NCI-H82 treated with DMSO at 0.1 percent for 48 hours (cell line): ENCODE measurements at regions not wholly inside any gene's neighbourhood (a gene's known extent, or its start where the extent isn't known, plus 50 kb on each side); places are given as distances from the start of the nearest gene placed in this dataset.

Experiments
- DNase-seq: peaks from one replicate; lab custom pipeline; 2025; ENCODE audit not compliant: unreplicated experiment; lab: John Stamatoyannopoulos, UW

DNA sequence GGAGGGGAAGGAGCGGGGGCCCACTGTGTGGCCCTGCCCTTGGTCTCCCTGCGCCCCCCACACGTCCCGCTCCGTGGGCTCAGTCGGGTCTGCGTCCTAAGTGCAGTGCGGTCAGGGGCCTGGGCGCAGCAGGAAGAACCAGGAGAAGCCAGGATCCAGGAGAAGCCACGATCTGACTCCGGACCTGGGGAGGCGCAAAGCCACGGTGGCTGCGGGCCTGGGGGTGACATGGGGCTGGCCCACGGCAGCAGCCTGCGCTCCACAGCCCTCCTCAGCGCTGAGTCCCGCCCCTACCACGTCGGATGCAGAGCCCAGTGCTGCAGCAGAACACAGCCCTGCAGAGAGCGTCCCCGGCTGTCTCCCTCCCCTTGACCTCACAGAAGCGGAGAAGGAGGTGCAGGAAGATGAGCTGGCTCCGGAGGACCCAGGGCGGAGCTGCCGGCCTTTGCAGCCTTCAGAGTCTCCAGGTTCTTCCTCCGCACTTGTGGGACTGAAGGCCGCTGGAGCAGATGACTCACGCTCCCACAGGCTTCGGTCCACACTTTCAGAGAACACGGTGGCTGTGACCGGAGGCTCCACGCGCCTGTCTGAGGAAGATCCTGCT is 589.2 kb upstream of the SALL3 start:
- no peak for DNase-seq

DNA sequence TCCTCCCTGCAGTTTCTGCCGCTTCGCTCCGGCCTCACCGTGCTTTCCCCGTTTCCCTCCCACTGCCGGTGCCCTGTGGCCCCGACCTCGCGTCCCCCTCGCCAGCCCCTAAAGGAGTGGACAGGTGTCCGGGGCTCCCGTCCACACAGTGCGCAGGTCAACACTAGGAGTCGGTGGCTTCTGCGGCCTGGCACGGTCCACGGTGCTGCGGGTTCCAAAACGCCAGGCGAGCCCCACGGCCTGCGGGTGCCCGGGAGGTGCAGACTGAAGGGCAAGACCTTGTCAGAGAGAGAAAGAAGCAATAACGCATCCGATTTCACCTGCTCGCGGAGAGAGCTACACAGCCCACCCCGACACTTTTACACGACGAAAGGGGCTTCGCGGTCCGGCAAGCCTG is 588.7 kb upstream of the SALL3 start:
- DNase-seq: no peak

DNA sequence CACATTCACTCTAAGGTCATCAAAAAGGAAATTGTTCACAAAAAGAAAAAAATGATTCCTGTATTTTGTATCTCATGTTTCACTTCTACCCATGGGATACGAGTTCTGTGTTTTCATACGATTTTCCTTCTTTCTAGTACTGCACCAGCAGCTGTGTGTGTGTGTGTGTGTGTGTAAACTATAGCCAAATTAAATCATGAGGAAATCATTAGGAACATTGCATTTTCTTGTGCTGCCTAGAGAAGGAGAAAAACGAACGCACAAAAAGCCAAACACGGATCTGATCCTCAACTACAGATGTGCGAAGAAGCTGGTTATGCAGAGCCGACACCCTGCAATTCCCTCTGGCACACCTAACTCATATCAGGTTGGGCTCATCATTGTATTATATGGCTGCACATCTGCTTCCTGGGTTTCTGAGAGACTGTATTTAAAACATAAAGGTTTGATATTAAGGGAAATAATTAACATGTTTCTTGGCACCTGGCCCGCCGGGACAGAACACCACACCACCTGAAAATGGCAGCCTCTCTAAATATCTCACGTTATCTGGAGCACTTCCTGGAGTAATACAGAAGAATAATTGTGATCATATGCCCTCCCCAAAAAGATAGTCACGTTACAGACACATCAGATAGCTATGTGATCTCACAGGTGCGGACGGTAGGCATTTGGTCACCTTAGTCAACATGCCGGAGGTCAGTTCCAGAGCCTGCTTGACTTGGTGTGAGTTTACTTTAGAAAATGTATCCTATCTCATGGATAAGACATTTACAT is 586.3 kb upstream of the SALL3 start:
- no peak for DNase-seq

GRCh38 chr18:78396077-78396476 is 583.5 kb upstream of the SALL3 start:
- DNase-seq: no peak

DNA sequence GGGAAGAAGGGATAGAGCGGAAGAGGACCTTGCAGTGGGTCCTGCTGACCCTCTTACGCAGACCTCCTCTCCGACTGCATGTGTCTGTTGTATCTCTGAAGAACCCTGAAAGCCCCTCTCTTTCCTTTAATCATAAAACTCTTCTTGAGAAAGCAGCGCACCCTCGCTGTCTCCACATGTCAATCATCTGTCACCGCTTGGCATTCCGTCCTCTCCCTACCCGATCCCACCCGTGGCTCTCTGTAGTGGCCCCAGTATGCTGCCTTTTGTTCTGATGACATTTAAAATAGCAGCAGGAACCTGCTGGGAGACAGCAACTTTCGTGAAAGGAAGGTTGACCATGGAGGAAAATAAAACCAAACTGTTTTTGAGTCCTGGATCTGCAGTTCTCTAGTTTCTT is 582.9 kb upstream of the SALL3 start:
- no peak for DNase-seq

GRCh38 chr18:78399992-78400503 is 579.6 kb upstream of the SALL3 start:
- DNase-seq: no peak

DNA sequence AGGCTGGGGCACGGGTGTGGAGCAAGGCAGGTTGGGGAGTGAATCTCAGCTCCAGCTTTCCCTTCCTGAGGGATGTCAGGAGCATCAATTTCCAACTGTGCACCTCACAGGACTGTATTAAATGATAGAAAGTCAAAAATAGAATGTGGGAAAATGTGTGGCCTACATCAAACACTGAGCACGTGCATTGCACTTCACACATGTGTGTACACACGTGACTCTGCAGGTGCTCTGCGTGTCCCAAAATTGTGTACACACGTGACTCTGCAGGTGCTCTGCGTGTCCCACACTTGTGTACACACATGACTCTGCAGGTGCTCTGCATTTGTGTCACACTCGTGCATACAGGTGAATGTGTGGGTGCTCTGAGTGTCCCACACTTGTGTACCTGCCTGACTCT is 577.2 kb upstream of the SALL3 start:
- DNase-seq: no peak

GRCh38 chr18:78402966-78403365 is 576.7 kb upstream of the SALL3 start:
- no peak for DNase-seq

DNA sequence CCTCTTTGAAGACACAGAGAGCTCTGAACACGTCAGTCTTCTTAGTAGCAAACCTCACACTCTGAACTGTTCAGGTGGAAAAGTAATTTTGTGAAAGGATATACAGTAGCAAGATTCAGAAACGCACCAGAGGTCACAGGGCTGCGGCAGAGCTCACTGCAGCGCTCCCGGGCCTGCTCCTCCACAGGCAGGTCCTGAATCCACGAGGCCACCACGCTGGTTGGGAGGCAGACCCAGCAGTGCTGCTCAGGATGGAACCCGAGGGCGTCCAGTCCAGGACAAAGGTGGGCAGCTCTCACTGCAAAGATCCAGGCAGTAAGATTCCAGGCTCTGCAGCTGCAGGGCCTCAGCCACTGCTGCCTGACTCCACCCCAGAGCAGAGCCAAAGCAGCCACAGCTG is 576.2 kb upstream of the SALL3 start:
- no peak for DNase-seq

- no peak for DNase-seq
Measured at GRCh38 chr18:78405763-78406162, 573.9 kb upstream of the SALL3 start.

GRCh38 chr18:78406743-78407465 is 572.7 kb upstream of the SALL3 start:
- no peak for DNase-seq

DNA sequence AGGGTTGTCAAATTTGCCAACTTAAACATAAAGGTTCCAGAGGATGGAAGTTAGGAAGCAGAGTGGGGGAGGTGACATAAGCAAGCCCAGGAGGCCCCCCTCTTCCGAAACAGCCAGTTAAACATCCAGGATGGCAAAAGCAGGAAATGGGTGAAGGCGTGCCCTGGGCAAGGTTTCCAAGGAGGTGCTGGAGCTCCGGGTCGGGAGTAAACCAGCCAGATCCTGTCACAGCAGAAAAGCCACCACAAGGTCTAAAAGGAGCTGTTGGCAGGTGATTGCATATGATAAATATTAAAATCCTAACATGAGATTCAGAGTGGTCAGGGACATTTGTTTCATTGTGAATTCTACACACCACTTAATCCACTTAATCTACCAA is 572.2 kb upstream of the SALL3 start:
- no peak for DNase-seq

DNA sequence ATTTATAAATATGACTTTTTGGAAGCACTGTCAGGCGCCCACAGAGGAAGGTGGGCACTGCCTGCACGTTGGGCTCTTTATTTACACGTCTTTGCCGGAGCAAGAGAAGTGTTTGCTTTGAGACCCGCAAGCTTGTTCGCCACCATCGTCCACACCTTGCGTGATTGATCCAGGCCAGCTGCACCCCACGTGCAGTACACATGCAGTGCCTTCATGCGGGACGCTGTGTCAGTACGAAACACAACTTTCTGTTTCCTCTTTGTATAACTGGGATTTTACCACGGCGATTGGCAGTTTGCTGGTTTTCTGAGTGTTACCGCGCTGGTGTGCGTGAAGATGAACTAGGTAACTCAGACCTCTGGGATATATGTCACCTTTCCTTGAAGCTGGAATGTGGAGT is 571.0 kb upstream of the SALL3 start:
- DNase-seq: no peak

- DNase-seq: no peak
Measured at GRCh38 chr18:78410094-78410786, 569.4 kb upstream of the SALL3 start.

- no peak for DNase-seq
Measured at GRCh38 chr18:78411539-78411938, 568.1 kb upstream of the SALL3 start.

DNA sequence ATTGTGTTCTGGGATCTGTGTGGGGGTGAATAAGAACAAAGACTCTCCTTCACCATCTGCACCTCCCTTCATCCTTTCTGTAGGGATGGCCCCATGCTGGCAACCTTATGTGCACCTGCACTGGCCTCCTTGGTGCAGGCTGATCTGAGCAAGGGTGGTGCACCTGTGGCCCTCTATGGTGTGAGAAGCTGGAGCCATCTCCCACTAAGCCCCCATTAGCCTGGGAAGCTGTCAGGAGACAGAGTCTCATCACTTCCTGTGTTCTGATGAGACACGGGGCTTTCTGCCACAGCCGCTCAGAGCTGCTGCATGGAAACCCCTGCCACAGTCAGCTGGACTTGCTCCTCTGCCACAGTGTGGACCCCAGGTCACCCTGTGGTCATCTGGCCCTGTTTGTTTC is 565.3 kb upstream of the SALL3 start:
- no peak for DNase-seq

DNA sequence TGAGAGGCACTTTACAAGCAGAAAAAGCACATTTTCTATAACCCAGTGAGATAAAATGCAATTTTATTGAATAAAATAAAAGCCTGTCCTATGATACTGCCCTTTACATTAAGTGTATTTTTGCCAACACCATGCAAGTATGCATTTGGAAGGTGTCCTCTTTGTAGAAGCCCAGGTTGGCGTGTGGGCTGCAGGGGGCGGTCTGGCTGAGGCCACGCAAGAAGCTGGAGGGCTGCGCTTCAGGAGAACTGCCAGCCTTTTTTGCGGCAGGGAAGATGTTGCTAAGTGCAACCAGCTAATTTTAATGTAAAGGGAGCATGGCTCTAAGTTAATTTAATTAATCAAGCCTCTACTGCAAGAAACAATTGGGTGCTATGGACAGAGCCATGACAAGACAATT is 562.8 kb upstream of the SALL3 start:
- DNase-seq: no peak

DNA sequence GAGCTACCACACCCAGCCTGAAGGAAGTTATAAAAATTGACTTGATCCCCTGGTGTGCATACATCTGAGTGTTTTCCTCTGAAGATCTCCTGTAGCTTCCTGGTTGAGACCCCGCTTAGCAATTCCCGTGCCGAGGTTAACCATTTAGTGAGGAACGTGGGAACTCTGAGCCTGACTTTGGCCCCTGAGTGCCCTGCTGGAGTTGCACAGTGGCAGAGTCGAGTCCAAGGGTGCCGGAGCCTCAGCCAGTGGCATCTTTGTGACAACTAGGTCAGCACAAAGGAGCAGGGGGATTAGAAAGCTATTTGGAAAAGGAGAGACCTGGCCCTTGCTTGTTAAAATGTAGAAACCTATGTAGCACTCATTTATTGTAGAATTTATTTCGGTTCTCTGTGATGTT is 561.2 kb upstream of the SALL3 start:
- DNase-seq: no peak

- no peak for DNase-seq
Measured at GRCh38 chr18:78419171-78419570, 560.4 kb upstream of the SALL3 start.

DNA sequence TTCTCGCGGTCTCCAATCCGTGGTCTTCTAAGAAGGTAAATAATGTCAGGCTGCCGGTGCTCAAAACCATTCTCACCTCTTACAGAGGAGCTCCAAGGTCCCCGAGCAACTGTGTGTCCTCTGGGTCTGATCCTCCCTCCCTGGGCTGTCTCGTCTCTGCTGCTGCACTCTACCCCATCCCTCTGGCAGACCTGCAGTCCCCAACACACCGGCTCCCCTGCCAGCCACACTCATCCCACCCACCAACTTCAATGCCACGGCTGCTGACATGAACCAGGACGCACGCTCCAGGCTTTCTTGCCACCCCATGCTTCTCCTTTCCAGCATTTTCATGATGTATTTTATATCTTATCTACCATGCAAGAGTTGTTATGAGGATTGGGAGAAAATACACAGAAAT is 559.5 kb upstream of the SALL3 start:
- DNase-seq: no peak

DNA sequence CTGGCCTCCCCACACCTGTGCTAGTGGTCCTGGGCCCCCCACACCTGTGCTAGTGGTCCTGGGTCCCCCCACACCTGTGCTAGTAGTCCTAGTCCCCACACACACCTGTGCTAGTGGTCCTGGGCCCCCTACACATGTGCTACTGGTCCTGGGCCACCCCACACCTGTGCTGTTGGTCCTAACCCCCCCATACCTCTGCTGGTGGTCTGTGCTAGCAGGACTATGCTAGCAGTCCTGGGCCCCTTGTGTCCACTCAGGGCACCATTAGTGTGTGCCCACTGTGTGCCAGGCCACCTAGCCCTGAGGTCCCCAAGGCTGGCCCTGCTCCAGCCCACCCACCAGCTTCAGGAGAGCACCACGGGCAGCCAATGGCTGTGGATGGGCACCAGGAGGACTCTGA is 558.2 kb upstream of the SALL3 start:
- no peak for DNase-seq

GRCh38 chr18:78422336-78422735 is 557.3 kb upstream of the SALL3 start:
- DNase-seq: no peak
